ENCODE measurements at regions not wholly inside any gene's neighbourhood (a gene's known extent, or its start where the extent isn't known, plus 50 kb on each side); places are given as distances from the start of the nearest gene placed in this dataset.
"Not testable (repeated sequence)": the region's sequence is repeated elsewhere in the genome, so short reads cannot be mapped to it uniquely, and the experiment has no call there.

DNA sequence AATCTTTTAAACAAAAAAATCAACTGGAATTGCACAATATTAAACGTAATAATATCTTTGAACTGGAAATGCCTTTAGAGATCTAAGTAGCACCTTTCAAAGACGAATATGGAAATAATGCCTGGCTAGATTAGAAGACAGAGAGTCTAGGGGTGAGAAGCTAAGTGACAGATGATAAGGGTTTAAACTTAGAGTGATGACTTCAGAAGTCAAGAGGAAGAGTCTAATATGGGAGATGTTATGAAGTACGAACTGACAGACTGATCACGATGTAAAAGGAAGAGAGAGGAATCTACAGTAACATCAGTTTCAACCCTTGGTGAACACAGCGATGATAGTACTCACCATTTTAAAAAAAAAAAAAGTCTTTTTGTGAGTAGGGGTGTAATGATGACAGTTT lies 57.9 kb downstream of the HINT1 start:
- DNase-seq, result no peak

GRCh38 chr5:131104169-131104808 lies 60.8 kb downstream of the HINT1 start:
- DNase-seq, result no peak

DNA sequence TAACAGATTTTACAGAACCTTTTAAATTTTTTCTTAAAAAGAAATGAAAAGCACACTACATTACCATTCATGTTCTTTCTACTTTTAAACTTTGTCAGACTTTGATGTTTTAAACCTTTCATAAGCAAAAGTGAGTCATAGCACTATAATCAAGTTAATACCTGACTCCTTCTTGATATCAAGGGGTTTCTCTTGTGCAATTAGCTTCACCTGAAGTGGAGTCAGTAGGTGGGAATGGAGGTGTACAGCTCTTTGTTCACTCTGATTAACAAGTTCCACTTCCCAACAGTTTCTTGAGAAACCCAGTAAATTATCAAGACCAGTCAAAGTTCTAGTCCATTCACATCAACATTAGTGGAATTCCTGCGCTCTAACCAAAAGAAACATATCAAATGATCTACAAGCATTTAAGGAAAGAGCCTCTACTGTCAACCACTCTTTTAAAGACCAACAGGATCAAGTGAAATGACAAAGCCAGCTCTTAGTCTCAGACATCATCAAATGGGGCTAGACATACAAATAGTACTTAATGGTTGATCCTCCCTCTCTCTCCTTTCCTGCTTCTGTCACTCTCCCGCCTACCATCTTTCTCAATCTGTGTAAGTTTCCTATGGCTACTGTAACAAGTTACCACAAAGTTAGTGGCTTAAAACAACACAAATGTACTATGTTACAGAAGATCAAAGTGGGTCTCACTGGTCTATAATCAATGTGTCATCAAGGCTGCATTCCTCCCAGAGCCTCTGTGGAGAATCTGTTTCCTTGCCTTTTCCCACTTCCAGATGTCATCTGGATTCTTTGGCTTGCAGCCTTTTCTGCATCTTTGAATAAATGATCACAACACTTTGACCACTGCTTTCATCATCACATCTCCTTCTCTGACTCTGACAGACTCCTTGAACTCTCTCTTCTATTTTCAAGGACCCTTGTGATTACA lies 68.0 kb downstream of the HINT1 start:
- DNase-seq, result no peak

GRCh38 chr5:131095561-131095960 lies 69.5 kb downstream of the HINT1 start:
- DNase-seq, result not testable (repeated sequence)

DNA sequence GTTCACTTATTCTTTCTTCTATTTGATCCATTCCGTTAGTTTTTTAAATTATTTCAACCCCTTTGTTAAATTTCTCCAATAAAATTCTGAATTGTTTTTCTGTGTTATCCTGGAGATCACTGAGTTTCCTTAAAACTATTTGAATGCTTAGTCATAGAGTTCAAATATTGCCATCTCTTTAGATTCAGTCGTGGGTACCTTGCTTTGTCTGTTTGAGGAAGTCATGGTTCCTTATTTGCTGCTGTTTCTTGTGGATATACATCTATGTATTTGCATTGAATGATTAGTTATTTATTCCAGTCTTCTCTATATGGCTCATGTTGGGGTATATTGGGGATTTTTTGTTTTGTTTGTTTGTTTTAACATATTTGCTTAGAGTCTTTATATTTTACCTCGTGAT lies 80.6 kb downstream of the HINT1 start:
- DNase-seq, result no peak

DNA sequence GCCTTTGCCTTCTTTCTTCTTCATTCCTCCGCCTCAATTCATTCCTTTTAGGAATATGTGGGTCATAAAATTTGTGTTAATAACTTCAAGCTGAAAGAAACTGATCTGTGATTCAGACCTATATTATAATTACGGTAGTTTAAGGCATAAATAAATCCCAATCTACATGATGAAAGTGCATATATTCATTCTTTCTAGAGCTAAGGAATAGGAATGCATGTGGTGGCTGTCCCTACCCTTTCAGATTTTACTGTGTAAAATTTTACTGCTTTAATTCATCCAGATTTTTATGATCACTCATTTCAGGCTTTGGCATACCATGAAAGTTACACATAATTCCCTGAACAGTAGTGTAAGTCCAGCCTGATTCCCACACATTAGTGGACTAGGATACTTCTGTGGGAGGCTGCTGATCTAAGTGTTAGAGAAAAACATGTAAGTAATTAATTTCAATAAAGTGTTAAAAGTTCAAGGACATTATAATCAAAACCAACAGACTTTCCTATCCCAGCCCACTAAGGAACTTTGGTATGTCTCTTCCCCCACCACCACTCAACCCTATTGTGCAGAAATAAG lies 83.1 kb downstream of the HINT1 start:
- no peak for DNase-seq

DNA sequence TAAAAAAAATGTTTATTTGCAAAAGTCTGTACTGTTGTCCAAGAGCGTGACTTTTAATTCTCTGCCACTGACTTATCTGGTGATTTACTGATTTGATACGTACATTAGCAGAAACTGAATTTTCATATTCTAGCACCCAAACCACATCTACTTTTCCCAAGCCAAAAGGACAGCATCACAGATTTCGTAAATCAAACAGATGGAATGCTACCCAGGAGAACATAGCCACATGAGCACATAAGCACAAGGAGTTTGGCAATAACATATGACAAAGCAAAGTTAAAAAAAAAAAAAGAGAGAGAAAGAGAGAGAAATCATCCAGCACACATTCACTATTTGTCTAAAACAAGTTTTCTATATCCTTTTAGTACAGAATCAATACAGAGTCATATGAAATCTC lies 83.7 kb downstream of the HINT1 start:
- DNase-seq, result no peak

DNA sequence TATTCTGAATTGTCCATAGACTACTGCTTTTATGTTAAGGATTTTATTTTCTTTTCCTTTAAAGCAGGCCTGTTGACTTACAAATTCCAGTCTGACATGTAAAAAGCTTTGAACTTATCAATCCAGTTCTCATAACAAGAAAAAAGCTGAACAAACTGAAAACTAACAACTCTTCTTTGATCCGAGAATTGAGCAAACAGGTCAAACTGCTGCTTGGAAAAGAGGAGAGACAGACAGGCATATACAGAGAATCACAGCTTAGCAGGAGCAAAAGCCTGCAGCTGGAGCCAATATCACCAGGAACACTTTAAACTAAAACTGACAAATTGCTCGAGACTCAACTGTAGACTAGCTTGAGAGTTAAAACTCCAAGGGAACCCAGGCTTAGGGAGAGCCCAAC lies 85.8 kb downstream of the HINT1 start:
- DNase-seq, result no peak

- DNase-seq, result peak; percentile 72
These were observed 96.0 kb downstream of the HINT1 start for GRCh38 chr5:131068893-131069643.

DNA sequence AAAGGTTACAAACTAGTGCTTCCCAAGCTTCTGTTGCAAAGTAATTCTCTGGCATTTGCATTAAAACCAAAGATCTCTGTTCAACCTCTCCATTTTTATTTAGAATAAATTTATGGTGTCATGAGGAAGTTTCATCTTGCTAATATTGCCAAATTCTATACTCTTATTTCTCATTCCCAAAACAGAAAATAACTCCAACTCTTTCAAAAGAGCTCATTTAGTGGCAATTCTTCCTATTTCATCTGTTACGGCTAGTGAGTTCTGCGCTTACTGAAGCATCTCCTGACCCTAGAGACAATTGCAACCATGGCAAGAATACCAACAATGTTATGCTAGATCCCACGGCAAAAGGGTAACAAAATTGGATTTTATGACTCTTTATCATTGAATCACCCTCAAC lies 97.0 kb downstream of the HINT1 start:
- no peak for DNase-seq

DNA sequence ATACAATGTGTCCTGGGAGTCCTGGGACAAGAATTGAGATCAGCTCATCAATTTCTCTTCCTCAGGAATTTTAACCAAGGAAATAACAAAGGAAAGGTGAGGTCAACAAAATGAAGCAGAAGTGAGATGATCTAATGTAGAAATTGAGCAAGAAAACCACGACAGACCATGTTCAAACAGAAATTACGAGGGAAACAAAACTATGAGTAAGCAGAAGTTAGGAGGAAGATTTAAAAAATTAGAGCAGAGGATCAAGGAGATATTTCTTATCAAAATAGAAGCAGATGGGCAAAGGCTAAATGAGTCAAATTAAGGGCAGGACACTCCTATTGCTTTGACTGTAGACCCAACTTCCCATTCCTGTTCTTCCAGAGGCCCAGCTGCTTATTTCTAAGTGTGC lies 97.4 kb downstream of the HINT1 start:
- no peak for DNase-seq

DNA sequence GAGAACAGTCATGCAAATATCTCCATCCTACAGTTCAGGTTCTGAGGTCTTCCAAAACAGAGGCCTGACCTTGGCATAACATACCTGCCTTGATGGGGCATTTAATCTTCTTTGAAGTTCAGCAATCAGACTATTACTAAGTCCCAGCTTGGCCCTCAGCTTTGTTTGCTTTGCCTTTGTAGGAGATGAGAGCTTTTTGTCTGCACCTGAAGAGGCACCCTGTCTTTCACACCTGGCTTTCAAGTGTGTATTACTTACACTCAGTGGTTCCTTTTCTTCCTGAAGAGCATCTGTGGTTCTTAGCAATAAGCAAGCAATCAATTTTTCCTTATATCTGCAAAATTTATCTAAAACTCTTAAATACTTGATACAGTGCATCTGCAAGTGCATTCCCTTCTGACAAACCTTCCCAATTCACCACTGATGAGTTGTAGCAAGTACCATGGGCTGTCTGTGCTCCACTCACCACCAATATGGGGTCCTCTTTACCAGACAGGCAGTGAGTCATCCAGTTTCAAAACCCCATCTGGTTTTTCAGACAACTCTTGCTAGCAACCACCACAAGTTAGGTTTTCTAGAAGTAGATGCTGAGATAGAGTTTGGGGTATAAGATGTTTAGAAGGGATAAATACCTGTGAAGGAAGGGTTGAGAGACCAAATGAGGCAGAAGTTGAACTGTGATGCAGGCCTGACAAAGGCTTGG lies 100.2 kb downstream of the HINT1 start:
- DNase-seq, result peak; percentile 14

GRCh38 chr5:131042021-131042789 lies 122.9 kb downstream of the HINT1 start:
- no peak for DNase-seq

- DNase-seq, result no peak
These were observed 141.6 kb downstream of the HINT1 start for GRCh38 chr5:131023498-131023865.

DNA sequence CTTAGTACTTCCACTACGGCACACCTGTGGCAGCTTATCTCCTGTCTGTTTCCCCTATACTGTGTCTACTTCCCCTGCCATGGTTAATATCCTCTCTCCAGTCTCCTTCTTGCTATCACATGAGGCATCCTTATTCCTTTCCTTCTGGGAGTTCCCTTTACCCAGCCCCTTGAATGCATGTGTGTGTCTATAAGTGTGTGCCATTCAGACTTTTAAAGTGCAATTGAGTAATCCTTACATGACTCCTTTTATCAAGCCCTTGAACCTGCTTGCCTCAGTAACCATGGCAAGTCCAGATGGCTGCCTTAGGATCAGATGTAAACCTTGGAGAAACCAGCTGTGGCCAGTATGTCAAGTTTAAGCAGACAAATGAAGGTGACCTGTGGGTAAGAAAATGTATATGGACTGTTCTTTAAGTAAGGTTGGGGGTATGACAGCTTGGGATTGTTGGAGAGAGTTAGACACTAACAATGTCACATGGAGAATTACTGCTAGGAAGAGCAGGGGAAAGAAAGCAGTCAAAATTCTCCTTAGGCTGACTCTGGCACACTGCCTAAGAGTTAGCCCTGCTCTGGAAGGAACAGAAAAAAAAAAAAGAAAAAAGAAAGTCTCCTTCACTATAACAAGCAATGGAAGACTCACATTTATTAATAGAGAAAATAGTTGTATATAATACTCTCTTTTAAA lies 142.1 kb downstream of the HINT1 start:
- no peak for DNase-seq

- DNase-seq, result no peak
These were observed 143.4 kb downstream of the HINT1 start for GRCh38 chr5:131021646-131022045.

DNA sequence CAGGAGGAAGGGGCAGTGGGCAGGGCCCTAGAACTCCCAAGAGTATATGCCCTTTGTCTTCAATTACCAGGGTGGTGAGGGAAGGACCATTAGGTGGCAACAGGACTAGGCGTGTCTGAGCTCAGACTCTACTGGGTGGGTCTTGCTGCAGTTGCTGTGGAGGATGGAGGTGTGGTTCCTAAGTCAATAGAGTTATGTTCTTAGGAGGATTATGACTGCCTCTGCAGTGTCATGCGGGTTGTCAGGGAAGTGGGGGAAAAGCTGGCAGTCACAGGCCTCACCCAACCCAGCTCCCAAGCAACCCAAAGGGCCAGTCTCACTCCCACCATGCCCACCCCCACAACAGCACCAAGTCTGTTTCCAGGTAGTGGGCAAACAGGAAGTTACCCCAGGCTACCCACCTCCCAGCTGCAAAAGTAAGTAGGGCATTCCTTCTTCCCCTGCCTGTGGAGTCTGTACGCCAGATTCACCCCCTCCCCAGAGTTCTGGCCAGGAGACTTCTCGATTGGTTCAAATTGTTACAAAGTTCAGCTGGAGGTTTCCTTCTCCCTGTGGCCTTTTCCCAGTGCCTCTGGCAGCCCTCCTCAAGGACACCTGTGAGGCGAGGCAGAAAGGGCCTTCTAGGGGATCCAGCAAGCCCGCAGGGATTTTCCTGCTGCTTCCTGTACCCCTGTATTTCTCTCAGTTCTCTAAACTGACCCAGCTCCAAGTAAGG lies 145.3 kb downstream of the HINT1 start:
- no peak for DNase-seq

- no peak for DNase-seq
These were observed 145.9 kb downstream of the HINT1 start for GRCh38 chr5:131019111-131019510.

DNA sequence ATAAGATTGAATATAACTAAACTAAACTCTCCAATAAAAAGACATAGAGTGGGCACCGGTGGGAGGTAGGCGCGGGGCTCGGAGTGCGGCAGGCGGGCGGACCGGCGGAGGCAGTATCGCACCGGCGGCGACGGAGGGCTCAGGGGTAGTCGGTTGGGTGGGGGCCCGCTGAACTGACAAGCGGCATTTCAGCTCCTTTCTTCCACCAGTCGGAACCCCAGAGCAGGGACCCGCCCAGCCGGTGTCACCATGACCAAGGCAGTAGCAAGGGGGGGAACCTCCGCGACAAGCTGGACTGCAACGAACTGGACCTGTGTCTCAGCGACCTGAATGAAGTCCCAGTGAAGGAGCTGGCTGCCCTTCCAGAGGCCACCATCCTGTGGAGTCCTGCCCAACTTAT lies 156.7 kb downstream of the HINT1 start:
- DNase-seq, result no peak

DNA sequence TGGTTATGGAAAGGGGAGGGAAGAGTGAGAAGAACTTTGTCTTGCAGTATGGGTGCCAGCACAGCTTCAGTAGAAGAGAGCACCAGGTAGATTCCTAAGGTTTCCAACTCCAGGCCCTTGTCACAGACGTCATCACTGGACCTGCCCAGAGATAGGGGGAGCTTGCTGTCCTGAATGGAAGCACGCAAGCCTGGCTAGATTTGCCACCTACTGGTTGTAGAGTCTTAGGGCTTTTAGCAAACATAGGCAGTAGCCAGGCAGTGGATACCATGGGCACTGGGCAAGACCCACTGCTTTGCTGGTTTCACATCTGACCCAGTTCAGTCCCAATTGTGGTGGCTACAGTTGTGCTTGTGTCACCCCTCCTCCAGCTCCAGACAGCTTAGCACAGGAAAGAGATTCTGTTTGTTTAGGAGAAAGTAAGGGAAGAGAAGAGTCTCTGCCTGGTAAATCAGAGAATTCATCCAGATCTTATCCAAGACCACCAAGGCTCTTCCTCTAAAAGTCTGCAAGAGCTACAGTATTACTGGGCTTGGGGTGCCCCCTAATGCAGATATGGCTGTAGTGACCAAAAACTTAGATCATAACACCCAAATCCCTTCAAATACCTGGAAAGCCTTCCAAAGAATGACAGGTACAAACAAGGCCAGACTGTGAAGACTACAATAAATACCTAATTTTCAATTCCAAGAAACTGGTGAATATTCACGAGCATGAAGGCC lies 158.9 kb downstream of the HINT1 start:
- no peak for DNase-seq

All from CD4-positive, alpha-beta T cell treated with Interleukin-17A for 4 hours (primary cell).